ENCODE measurements at regions not wholly inside any gene's neighbourhood (a gene's known extent, or its start where the extent isn't known, plus 50 kb on each side); places are given as distances from the start of the nearest gene placed in this dataset.
"Not testable (repeated sequence)": the region's sequence is repeated elsewhere in the genome, so short reads cannot be mapped to it uniquely, and the experiment has no call there.

- DNase-seq; in situ Hi-C loops (cut with HindIII; ENCODE audit: low pct_ligation_motif_present, low pct_unique_long_range_greater_than_20kb, low sequenced_read_pairs): not testable (repeated sequence)
These were observed 5423.2 kb upstream of the TPTE start for GRCh38 chr21:5098010-5098743.

GRCh38 chr21:5100604-5101174 lies 5420.7 kb upstream of the TPTE start:
- DNase-seq; in situ Hi-C loops (cut with HindIII; ENCODE audit: low pct_ligation_motif_present, low pct_unique_long_range_greater_than_20kb, low sequenced_read_pairs): not testable (repeated sequence)

DNA sequence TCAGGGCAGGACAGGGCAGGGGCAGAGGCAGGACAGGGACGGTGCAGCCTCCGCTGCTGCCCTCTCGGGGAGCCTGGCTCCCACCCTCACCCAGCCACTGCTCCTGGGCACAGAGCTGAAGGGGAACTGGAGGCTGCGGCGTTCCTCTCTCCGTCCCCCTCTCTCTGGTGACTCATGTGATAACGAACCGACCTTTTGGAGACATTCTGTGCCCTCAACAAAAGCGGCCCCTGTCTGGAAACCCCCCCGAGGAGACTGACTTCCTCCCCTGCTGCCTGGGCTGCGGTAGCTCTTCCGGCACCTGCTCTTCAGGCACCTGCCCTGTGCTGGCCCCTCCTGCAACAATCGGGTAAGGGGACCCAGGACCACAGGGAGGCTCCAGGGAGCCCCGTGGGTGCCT lies 5419.6 kb upstream of the TPTE start:
- in situ Hi-C loops (cut with HindIII; ENCODE audit: low pct_ligation_motif_present, low pct_unique_long_range_greater_than_20kb, low sequenced_read_pairs); DNase-seq: not testable (repeated sequence)

DNA sequence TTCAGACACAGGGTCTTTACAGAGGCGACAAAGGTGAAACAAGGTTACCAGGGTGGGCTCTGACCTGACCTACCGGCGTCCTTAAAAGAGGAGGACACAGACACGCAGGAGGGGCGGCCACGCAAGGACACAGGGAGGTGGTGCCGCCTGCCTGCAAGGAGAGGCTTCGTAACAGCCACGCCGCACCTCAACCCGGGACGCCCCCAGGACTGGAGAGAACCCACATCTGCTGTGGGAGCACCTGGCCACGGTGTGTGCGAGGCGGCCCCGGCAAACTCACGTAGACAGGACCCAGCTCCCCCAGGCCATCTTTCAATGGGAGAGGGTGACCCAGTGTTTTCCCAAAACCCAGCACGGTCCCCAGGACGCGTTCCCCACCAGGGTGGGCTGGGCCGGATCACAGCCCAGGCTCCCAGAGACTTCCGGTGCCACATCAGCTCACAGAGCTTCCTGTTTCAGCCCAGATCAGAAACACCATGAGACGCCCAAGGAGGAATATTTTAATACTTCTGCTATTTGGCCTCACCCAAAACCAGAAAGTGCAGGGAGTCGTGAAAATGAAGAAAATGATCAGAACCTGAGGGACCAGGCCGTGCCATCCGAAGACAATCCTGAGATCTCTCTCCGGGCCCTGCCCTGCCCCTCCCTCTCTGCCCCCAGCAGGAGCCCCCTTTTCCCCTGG lies 5417.4 kb upstream of the TPTE start:
- DNase-seq; in situ Hi-C loops (cut with HindIII; ENCODE audit: low pct_ligation_motif_present, low pct_unique_long_range_greater_than_20kb, low sequenced_read_pairs): not testable (repeated sequence)

- in situ Hi-C loops (cut with HindIII; ENCODE audit: low pct_ligation_motif_present, low pct_unique_long_range_greater_than_20kb, low sequenced_read_pairs); DNase-seq: not testable (repeated sequence)
These were observed 5416.8 kb upstream of the TPTE start for GRCh38 chr21:5104562-5104928.

DNA sequence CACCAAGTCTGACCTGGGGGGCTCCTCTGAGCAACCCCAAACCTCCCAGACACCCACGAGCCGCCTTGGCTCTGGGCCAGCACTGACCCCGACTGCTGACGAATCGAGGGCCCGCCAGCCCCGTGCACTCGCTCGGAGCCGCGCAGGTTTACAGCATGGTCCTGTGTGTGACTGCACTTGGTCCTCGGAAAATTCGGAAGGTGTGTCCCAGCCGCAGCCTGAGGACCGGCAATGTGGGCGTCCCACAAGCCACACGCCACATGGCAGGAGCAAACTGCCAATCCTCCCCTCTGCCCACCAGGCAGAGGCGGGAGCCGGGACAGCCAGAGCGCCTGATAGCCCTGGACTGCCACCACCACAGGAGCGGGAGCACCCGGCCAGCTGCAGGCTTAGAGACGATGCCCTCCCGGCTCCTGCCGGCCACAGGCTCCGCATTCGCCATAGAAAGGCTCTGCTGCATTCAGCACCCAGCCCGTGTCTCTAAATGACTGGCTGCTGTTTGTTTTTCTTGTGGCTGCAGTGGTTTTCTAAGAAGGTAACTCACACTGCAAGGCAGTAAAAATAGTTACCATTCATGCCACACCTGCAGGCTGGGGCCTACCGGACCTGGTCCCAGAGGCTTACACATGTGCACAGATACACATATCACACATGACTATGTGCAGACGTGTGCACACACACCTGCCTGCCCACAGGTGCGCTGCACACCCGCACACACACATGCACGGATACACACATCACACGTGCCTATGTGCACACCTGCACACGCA lies 5415.3 kb upstream of the TPTE start:
- in situ Hi-C loops (cut with HindIII; ENCODE audit: low pct_ligation_motif_present, low pct_unique_long_range_greater_than_20kb, low sequenced_read_pairs); DNase-seq: not testable (repeated sequence)

DNA sequence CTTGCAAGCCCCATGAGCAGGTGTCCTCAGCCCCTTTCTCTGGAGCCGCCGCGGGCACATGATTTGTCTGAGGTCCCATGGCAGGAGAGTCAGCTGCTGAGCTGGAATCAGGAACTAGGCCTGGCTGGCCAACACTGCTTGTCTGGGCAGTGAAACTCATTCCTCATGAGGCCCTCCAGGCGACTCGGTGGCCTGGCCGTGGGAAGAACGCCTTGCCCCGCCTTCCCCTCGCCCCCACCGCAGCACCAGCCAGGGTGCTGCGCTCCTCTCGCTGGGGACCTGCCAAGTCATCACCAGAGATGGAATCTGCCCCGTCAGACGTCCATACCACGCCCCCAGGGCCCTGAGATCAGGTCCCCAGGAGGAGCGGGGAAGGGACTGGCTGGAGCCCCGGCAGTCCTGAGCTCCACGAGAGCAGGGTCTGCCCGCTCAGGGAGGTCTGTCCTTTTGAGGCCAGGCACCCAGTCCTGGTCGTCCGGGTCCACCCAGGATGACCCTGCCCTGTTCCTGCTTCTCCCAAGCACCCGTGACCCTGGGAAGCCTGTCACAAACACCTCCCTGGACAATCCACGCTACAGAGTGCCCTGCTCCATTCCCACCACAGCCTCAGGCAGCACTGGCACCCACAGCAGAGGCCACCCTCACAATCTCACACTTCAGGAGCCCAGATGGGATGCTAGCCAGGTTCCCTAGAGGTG lies 5414.5 kb upstream of the TPTE start:
- DNase-seq; in situ Hi-C loops (cut with HindIII; ENCODE audit: low pct_ligation_motif_present, low pct_unique_long_range_greater_than_20kb, low sequenced_read_pairs): not testable (repeated sequence)

GRCh38 chr21:5107637-5108036 lies 5413.7 kb upstream of the TPTE start:
- in situ Hi-C loops (cut with HindIII; ENCODE audit: low pct_ligation_motif_present, low pct_unique_long_range_greater_than_20kb, low sequenced_read_pairs); DNase-seq: not testable (repeated sequence)

DNA sequence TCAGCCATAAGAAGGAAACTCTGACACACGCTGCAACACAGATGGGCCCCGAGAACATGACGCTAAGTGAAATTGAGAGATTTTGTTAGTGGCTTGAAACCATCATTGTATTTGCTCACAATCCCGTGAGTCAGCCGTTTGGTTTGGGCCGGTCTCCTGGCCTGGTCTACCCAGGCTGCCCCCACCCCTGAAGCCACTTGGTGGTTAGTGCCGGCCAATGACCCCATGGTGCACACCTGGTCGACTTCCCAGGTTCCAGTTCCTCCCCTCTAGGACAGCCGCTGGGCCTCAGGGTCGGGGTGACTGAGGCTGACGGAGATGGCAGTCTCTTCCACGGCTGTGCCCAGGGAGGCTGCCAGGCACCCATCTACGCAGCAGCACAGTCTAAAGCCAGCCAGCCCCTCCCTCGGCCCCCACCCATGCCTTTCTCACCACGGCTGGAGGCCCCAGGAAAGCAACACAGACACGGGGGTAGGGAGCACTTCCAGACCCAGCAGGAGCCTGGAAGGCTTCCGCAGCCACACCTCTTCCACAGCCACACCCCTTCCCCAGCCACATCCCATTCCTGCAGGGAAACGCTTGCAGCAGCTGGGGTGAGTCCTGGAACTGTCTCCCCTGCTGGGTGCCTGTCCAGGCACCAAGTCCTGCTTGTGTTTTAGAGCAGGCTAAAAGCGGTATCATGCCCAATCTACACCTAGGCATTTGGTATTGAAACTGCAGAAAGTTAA lies 5413.2 kb upstream of the TPTE start:
- in situ Hi-C loops (cut with HindIII; ENCODE audit: low pct_ligation_motif_present, low pct_unique_long_range_greater_than_20kb, low sequenced_read_pairs); DNase-seq: not testable (repeated sequence)

GRCh38 chr21:5111197-5111596 lies 5410.2 kb upstream of the TPTE start:
- in situ Hi-C loops (cut with HindIII; ENCODE audit: low pct_ligation_motif_present, low pct_unique_long_range_greater_than_20kb, low sequenced_read_pairs), result not testable (repeated sequence)

DNA sequence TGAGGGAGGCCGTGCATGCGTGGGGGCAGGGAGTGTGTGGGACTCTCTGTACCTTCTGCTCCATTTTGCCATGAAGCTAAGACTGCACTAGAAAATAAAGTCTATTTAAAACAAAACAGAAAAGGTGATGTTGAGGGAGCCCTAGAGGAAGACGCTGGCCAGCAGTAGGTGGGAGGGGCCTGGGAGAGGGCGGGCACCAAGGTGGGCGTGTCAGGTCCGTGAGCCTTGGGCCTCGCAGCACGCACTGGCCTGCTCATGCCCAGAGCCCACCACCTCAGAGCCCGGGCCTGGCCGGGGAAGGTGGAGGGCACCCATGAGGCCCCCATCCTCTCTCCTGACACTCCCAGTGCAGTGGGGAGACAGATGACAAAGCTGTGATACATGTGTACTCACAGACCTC lies 5408.3 kb upstream of the TPTE start:
- DNase-seq; in situ Hi-C loops (cut with HindIII; ENCODE audit: low pct_ligation_motif_present, low pct_unique_long_range_greater_than_20kb, low sequenced_read_pairs): not testable (repeated sequence)

More at GRCh38 chr21:5111197-5111596, 5410.2 kb upstream of the TPTE start:
- not testable (repeated sequence) for DNase-seq

GRCh38 chr21:5114468-5114867 lies 5406.9 kb upstream of the TPTE start:
- in situ Hi-C loops (cut with HindIII; ENCODE audit: low pct_ligation_motif_present, low pct_unique_long_range_greater_than_20kb, low sequenced_read_pairs); DNase-seq: not testable (repeated sequence)

GRCh38 chr21:5114893-5115645 lies 5406.3 kb upstream of the TPTE start:
- in situ Hi-C loops (cut with HindIII; ENCODE audit: low pct_ligation_motif_present, low pct_unique_long_range_greater_than_20kb, low sequenced_read_pairs); DNase-seq: not testable (repeated sequence)

GRCh38 chr21:5115646-5116343 lies 5405.6 kb upstream of the TPTE start:
- in situ Hi-C loops (cut with HindIII; ENCODE audit: low pct_ligation_motif_present, low pct_unique_long_range_greater_than_20kb, low sequenced_read_pairs); DNase-seq: not testable (repeated sequence)

- in situ Hi-C loops (cut with HindIII; ENCODE audit: low pct_ligation_motif_present, low pct_unique_long_range_greater_than_20kb, low sequenced_read_pairs); DNase-seq: not testable (repeated sequence)
These were observed 5404.8 kb upstream of the TPTE start for GRCh38 chr21:5116344-5117123.

DNA sequence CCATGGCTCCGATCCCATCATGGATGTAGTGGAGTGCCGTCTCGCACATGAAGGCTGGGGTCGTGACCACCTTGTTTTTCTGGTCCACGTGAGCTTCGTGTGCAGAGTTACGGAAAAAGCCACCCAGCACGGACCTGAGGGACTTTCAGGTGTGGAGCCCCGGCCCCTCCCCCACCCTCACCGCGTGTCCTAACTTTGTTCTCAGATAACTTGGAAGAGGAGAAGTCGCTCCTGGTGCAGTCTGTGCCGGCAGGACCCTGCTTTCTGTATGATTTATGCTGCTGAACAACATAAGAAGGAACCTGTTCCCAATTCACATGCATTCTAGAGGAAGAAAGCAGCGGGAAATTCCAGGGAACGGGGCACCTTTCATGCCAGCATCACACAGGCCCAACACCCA lies 5404.2 kb upstream of the TPTE start:
- in situ Hi-C loops (cut with HindIII; ENCODE audit: low pct_ligation_motif_present, low pct_unique_long_range_greater_than_20kb, low sequenced_read_pairs); DNase-seq: not testable (repeated sequence)

Data from ACHN (cell line).